ENCODE measurements at regions not wholly inside any gene's neighbourhood (a gene's known extent, or its start where the extent isn't known, plus 50 kb on each side); places are given as distances from the start of the nearest gene placed in this dataset.

GRCh38 chr9:89739916-89740315, 135.1 kb downstream of the GADD45G start:
- Mint-ChIP-seq H3K27ac (no peak overlapping the region), H3K4me3 (no peak overlapping the region), H3K36me3 (no peaks in the 10 kb centered on the region), H3K9me3 (no peaks in the 10 kb centered on the region), H3K4me1 (peaks cover 8% of the 10 kb centered on the region), H3K27me3 (ENCODE audit: low read depth) (no peaks in the 10 kb centered on the region)
- TF ChIP-seq CTCF (IDR thresholded peaks at IDR 0.05; ENCODE audit: unreplicated experiment) = no peak
- DNase-seq (ENCODE audit: low spot score in 2 of 2, unreplicated experiment in 2 of 2) = no peak

GRCh38 chr9:89740722-89741121, 135.9 kb downstream of the GADD45G start:
- H3K36me3 Mint-ChIP-seq = no peaks in the 10 kb centered on the region
- H3K9me3 Mint-ChIP-seq = no peaks in the 10 kb centered on the region
- no peaks in the 10 kb centered on the region for H3K27me3 Mint-ChIP-seq (ENCODE audit: low read depth)
- H3K27ac Mint-ChIP-seq = no peak overlapping the region
- no peak for DNase-seq (ENCODE audit: low spot score in 2 of 2, unreplicated experiment in 2 of 2)
- no peak for TF ChIP-seq CTCF (IDR thresholded peaks at IDR 0.05; ENCODE audit: unreplicated experiment)
- H3K4me1 Mint-ChIP-seq = peaks cover 8% of the 10 kb centered on the region
- H3K4me3 Mint-ChIP-seq = no peak overlapping the region

- Mint-ChIP-seq H3K4me3 (no peak overlapping the region), H3K36me3 (no peaks in the 10 kb centered on the region), H3K9me3 (no peaks in the 10 kb centered on the region), H3K27ac (no peak overlapping the region), H3K4me1 (peaks cover 14% of the 10 kb centered on the region), H3K27me3 (ENCODE audit: low read depth) (no peaks in the 10 kb centered on the region)
- no peak for TF ChIP-seq CTCF (IDR thresholded peaks at IDR 0.05; ENCODE audit: unreplicated experiment)
- no peak for DNase-seq (ENCODE audit: low spot score in 2 of 2, unreplicated experiment in 2 of 2)
Observed at GRCh38 chr9:89742660-89743059, 137.8 kb downstream of the GADD45G start.

- H3K27me3 Mint-ChIP-seq (ENCODE audit: low read depth) = no peaks in the 10 kb centered on the region
- H3K4me1 Mint-ChIP-seq = peaks cover 14% of the 10 kb centered on the region
- H3K27ac Mint-ChIP-seq = no peak overlapping the region
- no peak for TF ChIP-seq CTCF (IDR thresholded peaks at IDR 0.05; ENCODE audit: unreplicated experiment)
- no peak overlapping the region for H3K4me3 Mint-ChIP-seq
- DNase-seq (ENCODE audit: low spot score in 2 of 2, unreplicated experiment in 2 of 2) = no peak
- H3K9me3 Mint-ChIP-seq = no peaks in the 10 kb centered on the region
- H3K36me3 Mint-ChIP-seq = no peaks in the 10 kb centered on the region
Observed at GRCh38 chr9:89743216-89743572, 138.4 kb downstream of the GADD45G start.

GRCh38 chr9:89743573-89744254, 138.9 kb downstream of the GADD45G start:
- DNase-seq (ENCODE audit: low spot score in 2 of 2, unreplicated experiment in 2 of 2) = no peak
- Mint-ChIP-seq H3K27ac (no peak overlapping the region), H3K4me1 (peaks cover 14% of the 10 kb centered on the region), H3K9me3 (no peaks in the 10 kb centered on the region), H3K36me3 (no peaks in the 10 kb centered on the region), H3K27me3 (ENCODE audit: low read depth) (no peaks in the 10 kb centered on the region), H3K4me3 (no peak overlapping the region)
- no peak for TF ChIP-seq CTCF (IDR thresholded peaks at IDR 0.05; ENCODE audit: unreplicated experiment)

- no peaks in the 10 kb centered on the region for H3K36me3 Mint-ChIP-seq
- TF ChIP-seq CTCF (IDR thresholded peaks at IDR 0.05; ENCODE audit: unreplicated experiment) = no peak
- DNase-seq (ENCODE audit: low spot score in 2 of 2, unreplicated experiment in 2 of 2) = no peak
- H3K27me3 Mint-ChIP-seq (ENCODE audit: low read depth) = no peaks in the 10 kb centered on the region
- no peak overlapping the region for H3K27ac Mint-ChIP-seq
- peaks cover 14% of the 10 kb centered on the region for H3K4me1 Mint-ChIP-seq
- H3K4me3 Mint-ChIP-seq = no peak overlapping the region
- no peaks in the 10 kb centered on the region for H3K9me3 Mint-ChIP-seq
Observed at GRCh38 chr9:89744255-89744648, 139.4 kb downstream of the GADD45G start.

All from mesothelial cell of epicardium (in vitro differentiated cells).